GM21825 (cell line): ENCODE measurements at regions not wholly inside any gene's neighbourhood (a gene's known extent, or its start where the extent isn't known, plus 50 kb on each side); places are given as distances from the start of the nearest gene placed in this dataset.
"Not testable (repeated sequence)": the region's sequence is repeated elsewhere in the genome, so short reads cannot be mapped to it uniquely, and the experiment has no call there.

Experiments
- ATAC-seq: cut with Tn5 transposase; IDR thresholded peaks from one replicate; pipeline ENCODE4 v1.9.1; 2021; ENCODE audit warnings: mild to moderate bottlenecking, moderate library complexity; ENCODE audit not compliant: unreplicated experiment

DNA sequence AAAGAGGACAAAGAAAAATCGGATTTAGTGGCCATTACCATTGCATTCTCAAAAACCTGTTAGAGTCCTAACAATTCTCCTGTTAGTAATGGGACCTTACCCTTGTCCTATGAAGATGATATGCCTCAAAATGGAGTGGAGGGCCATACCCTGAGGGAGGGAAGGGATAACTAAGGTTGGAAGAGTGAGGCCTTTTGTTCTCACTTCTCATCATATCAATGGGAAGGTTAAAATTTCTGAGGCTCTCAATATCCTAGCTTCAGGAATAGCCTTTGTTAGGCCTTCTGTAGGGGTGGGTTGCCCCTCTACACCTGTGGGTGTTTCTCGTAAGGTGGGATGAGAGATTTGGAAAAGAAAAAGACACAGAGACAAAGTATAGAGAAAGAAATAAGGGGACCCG, 109.4 kb upstream of the SGIP1 start:
- ATAC-seq: not testable (repeated sequence)

DNA sequence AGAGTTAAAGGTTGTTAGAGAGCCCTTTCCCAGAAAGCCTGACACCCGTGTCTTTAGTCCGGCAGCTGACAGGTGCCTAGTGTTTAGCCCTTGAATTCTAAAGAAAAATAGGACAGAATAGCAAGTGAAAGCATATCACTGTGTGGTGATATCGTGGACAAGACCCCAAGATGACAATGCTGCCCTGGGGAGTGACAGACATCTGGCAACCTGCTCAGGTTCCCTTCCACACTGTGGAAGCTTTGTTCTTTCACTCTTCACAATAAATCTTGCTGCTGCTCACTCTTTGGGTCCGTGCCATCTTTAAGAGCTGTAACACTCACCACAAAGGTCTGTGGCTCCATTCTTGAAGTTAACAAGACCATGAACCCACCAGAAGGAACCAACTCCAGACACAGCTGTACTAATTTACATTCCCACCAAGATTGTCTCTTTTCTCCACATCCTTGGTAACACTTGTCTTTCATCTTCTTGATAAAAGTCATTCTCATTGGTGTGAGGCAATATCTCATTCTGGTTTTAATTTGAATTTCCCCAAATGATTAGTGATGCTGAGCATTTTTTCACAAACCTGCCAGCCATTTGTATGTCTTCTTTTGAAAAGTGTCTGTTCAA, 107.6 kb upstream of the SGIP1 start:
- ATAC-seq: no peak

DNA sequence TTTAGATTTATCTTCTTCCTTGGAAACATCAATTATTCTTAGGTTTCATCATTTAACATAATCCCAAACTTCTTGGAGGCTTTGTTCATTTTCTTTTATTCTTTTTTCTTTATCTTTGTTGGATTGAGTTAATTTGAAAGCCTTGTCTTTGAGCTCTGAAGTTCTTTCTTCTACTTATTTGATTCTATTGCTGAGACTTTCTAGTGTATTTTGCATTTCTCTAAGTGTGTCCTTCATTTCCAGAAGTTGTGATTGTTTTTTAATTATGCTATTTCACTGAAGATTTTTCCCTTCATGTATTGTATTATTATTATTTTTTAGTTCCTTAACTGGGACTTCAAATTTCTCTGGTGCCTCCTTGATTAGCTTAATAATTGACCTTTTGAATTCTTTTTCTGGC, 103.1 kb upstream of the SGIP1 start:
- ATAC-seq: not testable (repeated sequence)

DNA sequence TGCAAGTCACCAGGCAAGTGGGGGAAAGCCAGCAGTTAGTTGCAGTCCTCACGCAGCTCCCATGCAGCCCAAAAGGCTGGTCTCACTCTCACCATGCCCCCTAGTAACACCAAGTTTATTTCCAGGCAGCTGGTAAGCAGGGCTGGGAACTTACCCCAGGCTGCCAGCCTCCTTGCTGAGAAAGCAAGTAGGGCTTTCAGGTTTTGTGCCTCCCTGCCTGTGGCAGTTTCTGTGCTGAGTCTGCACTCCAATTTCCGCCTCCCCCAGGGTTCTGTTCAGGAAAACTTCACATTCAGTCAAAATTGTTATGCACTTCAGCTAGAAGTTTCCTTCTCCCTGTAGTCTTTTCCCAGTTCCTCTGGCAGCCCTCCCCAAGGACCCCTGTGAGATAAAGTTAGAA, 102.0 kb upstream of the SGIP1 start:
- no peak for ATAC-seq

DNA sequence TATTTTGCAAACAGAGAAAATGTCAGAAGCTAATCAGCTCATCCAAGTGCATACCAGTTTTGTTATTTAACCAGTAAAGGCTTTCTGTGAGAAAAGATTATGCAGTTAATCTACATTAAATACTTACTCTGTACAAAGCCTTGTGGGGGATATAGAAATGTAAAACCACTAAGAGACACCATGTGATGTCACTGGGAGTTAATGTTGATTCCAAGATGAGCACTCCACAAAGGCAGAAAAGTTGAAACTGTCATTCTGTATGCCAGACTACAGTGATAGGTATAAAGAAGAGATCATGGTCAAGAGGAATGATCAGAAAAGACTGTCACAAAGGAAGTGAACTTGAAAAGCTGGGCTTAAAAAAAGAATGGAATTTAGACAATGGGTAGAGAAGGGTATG, 100.3 kb upstream of the SGIP1 start:
- no peak for ATAC-seq

DNA sequence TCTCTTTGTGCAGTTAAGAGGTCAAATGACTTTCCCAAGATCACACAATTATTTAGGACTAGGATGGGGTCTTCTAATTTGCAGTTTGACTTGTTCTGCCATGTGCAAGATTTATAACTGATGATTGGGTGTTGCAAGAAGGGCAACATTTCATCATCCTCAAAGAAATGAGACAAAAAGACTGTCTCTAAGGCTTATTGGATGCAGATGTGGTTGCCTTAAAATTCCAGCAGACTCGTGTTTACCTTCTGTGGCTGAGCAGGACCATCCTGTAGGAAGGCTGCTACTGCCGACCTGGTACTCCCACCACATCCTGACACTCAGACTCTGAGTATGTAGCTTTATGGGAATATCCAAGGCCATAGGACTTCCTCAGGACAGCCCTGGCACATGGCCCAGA, 99.9 kb upstream of the SGIP1 start:
- no peak for ATAC-seq

DNA sequence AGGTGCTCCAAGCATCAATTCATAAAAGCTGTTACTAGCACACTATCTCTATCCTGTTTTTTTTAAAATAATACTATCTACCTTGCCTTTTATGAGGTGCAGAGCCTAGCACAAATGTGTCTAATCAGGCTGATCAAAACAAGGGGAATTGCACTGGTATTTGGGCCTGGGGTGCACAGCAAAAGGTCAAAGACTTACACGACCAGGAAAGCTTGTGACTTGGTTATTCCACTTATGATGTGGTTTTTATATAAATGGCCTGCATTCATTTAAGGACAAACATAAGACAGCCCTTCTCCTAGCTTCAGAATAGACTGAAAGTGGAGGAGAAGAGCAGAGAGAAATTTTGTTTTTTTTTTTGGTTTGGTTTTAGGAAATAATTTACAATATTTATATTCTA, 98.4 kb upstream of the SGIP1 start:
- ATAC-seq: no peak

DNA sequence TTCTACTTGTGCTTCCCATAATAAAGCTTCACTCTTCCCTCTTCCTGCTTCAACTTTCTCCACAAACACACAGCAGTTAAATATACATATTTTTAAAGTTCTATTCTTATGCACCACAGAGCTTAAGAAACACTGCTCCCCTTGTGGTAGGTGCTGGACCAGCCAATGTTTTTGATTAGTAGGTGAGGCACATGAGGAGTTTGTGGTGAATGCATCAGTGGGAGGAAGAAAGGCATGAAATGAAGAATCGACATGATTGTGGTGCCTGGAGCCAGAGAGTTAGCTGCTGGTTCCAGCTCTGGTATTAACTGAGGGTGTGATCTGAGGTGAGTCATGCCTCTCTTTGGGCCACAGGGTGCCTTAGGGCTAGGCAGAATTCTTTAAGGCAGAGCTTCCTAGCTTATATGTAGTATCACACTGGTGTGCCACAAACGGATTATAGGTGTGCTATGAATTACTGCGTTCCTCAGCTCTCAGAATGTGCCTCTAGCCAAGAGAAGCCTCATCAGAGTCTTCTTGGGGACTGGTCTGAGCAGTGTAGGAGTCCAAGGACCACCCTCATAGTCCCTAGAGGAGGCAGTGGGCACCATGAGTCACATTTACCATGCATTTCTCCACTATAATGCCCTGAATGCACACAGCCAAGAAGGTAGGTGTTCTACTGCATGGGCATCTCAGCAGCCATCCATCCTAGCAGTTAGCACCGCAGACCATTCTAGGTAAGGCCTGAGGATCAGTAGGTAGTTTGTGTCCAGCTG, 97.4 kb upstream of the SGIP1 start:
- ATAC-seq: peak; percentile 58

DNA sequence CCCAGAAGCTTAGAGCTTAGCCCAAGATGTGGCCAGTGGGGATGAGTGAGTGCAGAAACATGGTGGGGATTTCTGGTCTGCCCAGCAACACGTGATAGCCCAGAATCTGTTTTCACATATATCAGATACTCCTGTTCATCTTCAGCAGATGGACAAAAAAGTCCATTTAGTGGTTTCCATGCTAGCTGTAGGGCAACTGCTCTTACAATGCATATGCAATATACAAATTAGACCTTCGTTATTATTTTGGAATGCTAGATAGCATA, 96.9 kb upstream of the SGIP1 start:
- peak; percentile 7 for ATAC-seq

DNA sequence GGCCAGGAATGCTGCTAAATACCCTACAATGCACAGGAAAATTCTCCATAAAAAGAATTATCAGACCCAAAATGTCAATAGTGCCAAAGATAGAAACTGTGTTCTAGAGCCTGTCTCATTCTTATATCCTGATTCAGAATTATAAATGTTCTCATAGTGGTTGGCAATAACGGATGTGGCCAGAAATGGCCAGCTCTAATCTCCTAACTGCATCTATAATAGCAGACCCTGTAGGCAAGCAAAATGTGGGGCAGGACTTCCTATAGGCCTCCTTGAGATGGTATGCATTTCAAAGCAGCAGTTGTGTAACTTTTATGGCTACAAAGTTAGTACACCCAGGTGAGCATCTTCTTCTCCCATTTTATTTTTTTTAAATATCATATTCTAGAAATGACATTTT, 95.9 kb upstream of the SGIP1 start:
- ATAC-seq: no peak

DNA sequence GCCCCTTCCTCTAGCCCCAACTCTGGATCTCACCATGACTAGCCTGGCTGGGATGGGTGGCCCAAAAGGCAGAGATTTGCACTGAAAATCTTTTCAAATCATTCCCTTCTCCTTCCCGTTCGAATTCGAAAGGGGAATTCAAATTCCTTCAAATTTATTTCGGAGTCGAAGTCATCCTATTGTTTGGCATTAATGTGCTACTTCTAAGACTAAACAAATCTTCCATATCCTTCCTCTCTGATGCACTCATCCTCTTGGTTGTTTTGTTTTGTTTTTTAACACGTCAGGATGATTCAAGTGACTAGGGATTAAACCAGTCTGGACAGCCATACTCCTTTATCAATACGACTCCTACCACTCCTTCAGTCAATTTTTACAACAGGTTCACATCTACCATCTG, 95.5 kb upstream of the SGIP1 start:
- ATAC-seq: peak; percentile 7

DNA sequence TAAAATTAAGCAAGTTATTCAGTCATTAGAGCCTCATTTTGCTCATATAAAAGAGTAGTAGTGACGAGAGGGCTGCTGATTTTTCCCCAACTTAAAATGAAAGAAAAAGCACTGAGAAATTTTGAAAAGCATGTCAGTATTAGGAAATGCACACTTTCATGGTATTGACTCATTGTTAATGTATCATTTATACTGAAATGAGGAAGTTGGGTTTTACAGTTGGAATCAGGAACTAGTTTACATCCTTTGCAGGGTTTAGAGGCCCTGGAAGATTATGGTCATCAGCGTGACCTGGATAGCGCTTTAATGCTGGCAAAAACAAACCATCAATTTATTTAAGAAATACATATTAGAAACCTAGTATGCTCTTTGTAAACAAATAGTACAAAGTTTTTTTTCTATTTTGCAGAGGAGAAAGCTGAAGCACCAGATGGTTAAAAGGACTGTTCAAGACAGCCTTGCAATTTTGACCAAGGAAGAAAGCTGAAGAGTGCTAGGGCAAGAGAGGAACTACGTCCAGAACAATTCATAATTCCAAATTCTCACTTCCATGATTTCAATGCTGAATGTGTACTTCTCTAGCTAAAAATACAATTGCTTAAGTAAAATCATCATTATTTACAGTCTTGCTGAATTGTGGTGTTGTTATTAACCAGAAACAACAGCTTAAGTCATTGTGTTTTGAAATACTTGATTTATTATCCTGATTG, 94.8 kb upstream of the SGIP1 start:
- ATAC-seq: peak; percentile 54

DNA sequence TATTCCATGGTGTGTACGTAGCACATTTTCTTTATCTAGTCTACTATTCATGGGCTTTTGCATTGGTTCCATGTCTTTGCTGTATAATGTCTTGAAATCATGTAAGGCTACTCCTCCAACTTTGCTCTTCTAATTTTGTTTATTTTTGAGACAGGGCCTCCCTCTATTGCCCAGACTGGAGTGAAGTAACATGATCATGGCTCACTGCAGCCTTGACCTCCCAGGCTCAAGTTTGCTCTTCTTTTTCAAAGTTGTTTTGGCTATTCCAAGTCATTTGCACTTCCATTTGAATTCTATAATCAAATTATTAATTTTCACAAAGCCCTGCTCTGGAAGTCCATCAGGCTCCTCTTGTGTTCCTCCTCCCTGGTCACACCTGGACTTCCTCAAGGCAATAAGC, 90.2 kb upstream of the SGIP1 start:
- no peak for ATAC-seq

DNA sequence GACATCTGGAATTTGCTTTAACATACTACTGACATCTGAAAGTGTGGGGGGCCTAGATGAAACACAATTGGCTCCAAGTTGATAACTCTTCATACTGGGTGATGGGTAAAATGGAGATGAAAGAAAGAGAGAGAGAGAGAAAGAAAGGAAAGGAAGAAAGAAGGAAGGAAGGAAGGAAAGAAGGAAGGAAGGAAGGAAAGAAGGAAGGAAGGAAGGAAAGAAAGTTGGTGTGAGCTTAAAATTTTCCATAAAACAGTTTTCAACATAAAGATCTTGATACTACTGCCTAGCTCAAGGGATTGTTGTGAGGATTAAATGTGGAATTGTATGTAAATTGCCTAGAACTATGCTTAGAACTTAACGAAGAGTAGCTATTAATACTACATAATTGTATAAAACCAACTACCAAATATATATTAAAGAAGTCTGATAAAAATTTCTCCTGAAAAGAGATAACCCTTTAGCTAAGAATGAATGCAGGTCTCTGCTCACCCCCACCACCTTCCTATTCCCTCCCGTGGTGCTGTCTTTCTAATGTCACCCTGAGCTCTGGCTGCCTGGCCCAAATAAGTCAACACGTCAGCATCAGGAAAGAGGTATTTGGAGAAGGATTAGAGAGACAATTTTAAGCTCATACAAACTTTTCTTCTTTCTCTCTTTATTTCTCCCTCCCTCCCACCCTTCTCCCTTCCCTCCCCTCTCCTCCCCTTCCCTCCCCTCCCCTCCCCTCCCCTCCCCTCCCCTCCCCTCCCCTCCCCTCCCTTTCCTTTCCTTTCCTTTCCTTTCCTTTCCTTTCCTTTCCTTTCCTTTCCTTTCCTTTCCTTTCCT, 89.3 kb upstream of the SGIP1 start:
- no peak for ATAC-seq

DNA sequence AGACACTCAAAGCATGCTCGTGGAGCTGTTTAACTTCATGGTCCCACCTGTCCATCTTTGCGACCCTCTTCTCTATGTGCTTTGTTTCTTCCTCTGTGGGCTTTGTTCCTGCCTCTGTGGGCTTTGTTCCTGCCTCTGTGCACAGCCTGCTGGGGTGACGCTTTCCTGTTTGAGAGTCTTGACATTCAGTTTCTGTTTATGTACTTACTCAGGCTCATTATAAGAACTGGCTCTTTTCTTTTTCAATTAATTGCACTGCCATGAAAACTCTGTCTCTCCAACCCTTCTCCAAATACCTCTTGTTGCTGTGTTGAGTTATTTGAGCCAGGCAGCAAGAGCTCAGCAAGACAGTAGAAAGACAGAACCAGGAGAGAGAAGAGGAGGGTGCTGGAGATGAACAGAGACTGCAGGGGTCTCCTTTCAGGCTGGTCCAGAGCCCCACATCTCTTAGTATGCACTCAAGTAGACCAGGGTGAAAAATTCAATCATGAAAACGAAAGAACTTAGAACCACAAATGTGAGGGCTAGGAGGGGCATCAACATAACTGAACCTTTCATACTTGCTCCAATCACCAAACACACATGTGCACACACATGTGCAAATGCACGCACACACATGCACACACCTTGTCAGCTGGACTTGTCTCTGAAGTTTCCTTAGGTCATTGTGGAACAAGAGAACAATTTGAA, 88.3 kb upstream of the SGIP1 start:
- ATAC-seq: peak; percentile 85

DNA sequence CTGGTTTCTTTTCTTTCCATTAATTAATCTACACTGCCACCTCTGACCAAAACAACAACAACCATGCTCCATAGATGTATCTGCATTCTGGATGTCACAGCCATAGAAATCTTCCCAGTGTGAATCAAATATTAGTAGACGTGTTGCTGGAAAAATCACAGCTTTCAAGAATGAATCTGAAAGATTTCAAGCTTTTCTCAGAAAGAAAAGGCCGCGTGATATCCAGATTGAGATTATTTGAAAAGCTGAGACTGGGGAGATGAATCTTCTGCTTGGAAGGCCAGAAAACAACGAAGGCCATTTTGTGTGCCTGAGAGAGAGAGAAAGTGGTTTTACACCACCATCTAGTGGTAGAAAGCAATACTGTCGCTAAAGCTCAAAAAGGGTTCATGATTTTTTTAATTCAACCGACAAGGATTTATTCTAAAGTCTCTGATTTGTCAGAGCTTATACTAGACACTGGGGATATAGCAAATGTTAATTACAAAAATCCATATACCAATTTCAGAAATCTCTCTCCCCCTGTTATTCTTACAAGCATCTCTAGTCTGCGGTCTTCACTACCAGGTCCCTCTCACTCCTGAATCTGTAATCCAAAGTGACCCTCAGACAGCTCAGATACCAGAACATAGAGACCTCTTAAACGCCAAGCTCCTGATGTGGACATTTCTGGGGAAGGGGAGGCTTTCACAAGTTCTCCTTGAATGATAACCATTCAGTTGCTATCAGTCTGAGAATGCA, 87.5 kb upstream of the SGIP1 start:
- peak; percentile 47 for ATAC-seq

DNA sequence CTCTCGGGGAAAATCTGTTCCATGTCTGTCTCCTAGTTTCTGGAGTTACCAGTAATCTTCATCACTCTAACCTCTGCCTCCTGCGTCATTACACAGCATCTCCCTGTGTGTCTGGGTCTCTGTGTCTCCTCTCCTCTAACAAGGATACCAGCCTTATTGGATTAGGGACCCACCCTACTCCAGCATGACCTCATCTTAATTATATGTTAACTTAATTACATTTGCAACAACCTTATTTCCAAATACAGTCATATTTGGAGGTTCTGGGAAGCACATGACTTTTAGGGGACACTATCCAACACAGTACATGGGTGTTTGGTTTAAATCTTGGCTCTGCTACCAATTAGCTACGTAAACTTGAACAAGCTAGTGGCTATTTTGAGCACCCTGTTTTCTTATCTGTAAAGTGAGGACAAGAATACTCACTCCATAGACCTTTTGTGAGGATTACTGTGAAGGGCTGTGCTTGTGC, 83.9 kb upstream of the SGIP1 start:
- no peak for ATAC-seq

DNA sequence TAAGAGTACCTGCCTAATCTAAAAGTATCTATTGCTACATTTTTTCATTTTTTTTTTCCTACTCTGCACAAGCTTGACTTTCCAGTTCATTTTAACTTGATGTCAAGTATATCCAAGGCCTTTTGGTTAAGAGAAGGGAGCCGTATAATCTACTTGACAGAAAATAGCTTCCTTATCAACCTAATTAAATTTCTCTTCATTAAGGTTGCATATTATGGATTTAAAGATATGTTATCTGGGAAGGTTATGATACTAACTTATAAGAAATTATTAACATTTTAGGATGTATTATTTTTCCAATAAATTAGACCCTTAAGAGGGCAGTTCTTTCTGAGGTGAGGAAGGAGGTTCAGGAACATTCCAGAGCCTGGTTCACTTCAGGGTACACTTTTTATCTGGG, 83.1 kb upstream of the SGIP1 start:
- no peak for ATAC-seq

DNA sequence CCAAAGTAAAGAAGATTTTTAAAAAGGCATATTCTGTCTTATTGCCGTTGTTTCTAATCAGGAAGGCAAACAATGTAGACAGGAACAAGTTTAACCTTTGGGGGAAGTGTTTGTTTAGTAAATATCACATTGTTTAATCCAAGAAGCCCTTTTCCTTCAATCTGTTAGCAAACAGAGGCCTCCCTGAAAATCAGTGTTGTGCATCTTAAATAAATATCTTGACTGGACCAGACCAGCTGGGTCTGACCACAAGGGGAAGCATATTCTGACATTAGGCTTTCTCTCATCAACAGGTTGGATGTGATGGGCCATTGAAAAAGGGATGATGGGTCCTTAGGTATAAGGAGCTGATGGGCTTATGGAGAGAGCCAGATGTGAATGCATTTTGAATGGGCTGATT, 81.8 kb upstream of the SGIP1 start:
- no peak for ATAC-seq

DNA sequence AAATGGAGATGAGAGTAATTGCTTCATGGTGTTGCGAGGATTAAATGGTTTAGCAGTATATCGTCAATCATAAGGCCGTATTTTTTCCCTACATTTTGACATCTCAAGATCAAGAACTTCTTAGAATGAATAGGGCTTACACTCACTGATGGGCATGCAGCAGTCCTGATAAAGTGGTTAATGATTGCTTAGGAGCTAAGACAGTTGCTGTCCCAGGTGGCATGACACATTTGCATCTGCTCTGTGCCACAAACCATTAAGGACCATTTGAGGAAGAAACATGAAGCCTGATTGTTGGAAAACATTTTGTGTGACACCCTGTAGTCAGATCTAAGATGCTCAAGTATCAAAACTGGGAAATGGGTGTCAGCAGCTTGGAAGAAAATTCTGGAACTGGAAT, 81.0 kb upstream of the SGIP1 start:
- ATAC-seq: peak; percentile 73
